ENCODE measurements at regions not wholly inside any gene's neighbourhood (a gene's known extent, or its start where the extent isn't known, plus 50 kb on each side); places are given as distances from the start of the nearest gene placed in this dataset.

DNA sequence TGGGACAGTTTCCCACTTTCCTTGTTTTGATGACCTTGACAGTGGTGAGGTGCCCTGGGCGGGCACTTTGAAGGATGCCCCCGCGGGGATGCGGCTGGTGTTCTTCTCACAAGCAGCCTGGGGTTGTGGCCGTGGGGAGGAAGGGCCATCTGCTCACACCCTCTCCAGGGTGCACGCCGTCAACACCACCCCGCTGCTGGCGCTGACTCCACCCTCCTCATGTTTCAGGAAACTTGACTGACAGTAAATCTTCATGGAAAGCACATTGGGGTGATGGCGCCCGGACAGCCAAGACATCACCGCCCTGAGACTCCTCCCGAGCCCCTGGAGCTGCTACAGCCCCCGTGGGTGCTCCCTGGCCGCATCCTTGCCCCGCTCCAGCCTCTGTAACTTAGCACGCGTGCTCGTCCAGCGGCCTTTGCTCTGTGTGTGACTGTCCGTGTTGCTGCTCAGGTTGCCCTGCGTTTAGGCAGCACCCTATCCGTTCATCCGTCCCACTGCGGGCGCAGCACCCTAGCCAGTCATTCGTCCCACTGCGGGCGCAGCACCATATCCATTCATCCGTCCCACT lies 150.2 kb upstream of the C14orf180 start:
- TF ChIP-seq, protein P1, sequence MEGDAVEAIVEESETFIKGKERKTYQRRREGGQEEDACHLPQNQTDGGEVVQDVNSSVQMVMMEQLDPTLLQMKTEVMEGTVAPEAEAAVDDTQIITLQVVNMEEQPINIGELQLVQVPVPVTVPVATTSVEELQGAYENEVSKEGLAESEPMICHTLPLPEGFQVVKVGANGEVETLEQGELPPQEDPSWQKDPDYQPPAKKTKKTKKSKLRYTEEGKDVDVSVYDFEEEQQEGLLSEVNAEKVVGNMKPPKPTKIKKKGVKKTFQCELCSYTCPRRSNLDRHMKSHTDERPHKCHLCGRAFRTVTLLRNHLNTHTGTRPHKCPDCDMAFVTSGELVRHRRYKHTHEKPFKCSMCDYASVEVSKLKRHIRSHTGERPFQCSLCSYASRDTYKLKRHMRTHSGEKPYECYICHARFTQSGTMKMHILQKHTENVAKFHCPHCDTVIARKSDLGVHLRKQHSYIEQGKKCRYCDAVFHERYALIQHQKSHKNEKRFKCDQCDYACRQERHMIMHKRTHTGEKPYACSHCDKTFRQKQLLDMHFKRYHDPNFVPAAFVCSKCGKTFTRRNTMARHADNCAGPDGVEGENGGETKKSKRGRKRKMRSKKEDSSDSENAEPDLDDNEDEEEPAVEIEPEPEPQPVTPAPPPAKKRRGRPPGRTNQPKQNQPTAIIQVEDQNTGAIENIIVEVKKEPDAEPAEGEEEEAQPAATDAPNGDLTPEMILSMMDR (IDR thresholded peaks at IDR 0.05): no peak
- no peak for TF ChIP-seq POLR2A (IDR thresholded peaks at IDR 0.05)

Measured in breast epithelium (tissue), 3 donors.